Ishikawa (cell line): ENCODE measurements at regions not wholly inside any gene's neighbourhood (a gene's known extent, or its start where the extent isn't known, plus 50 kb on each side); places are given as distances from the start of the nearest gene placed in this dataset.

Experiments
- CEBPB ChIP-seq: IDR thresholded peaks from 2 replicates; pipeline ENCODE4 v1.6.1; 2012
- CREB1 ChIP-seq: IDR thresholded peaks from 2 replicates; pipeline ENCODE4 v1.6.1; 2012; ENCODE audit warnings: low read depth
- EGR1 ChIP-seq: IDR thresholded peaks from 2 replicates; pipeline ENCODE4 v1.6.1; 2012
- EP300 ChIP-seq: IDR thresholded peaks from 2 replicates; pipeline ENCODE4 v1.6.1; 2012; ENCODE audit warnings: borderline replicate concordance
- FOXM1 ChIP-seq: IDR thresholded peaks from 2 replicates; pipeline ENCODE4 v1.6.1; 2012; ENCODE audit warnings: low read depth, borderline replicate concordance
- MAX ChIP-seq: IDR thresholded peaks from 2 replicates; pipeline ENCODE4 v1.6.1; 2012
- NFIC ChIP-seq: IDR thresholded peaks from 2 replicates; pipeline ENCODE4 v1.6.1; 2012
- RAD21 ChIP-seq: IDR thresholded peaks from 2 replicates; pipeline ENCODE4 v1.6.1; 2012; ENCODE audit warnings: low read depth
- TAF1 ChIP-seq: IDR thresholded peaks from 2 replicates; pipeline ENCODE4 v1.6.1; 2012; ENCODE audit warnings: low read depth, mild to moderate bottlenecking
- TCF12 ChIP-seq: IDR thresholded peaks from 2 replicates; pipeline ENCODE4 v1.6.1; 2012; ENCODE audit warnings: low read depth
- TEAD4 ChIP-seq: IDR thresholded peaks from 2 replicates; pipeline ENCODE4 v1.6.1; 2012
- USF1 ChIP-seq: IDR thresholded peaks from 2 replicates; pipeline ENCODE4 v1.6.1; 2012
- YY1 ChIP-seq: IDR thresholded peaks from 2 replicates; pipeline ENCODE4 v1.6.1; 2012; ENCODE audit warnings: low read depth
- ZBTB7A ChIP-seq: IDR thresholded peaks from 2 replicates; pipeline ENCODE4 v1.6.1; 2012; ENCODE audit warnings: low read depth
- TF ChIP-seq, protein P1 (sequence below): IDR thresholded peaks from 2 replicates; pipeline ENCODE4 v1.6.1; 2012; ENCODE audit warnings: low read depth, mild to moderate bottlenecking

GRCh38 chr1:38715415-38715814 lies 144.2 kb downstream of the RRAGC start:
- TF ChIP-seq FOXM1 = no peak
- no peak for TF ChIP-seq EP300
- TF ChIP-seq, protein P1, sequence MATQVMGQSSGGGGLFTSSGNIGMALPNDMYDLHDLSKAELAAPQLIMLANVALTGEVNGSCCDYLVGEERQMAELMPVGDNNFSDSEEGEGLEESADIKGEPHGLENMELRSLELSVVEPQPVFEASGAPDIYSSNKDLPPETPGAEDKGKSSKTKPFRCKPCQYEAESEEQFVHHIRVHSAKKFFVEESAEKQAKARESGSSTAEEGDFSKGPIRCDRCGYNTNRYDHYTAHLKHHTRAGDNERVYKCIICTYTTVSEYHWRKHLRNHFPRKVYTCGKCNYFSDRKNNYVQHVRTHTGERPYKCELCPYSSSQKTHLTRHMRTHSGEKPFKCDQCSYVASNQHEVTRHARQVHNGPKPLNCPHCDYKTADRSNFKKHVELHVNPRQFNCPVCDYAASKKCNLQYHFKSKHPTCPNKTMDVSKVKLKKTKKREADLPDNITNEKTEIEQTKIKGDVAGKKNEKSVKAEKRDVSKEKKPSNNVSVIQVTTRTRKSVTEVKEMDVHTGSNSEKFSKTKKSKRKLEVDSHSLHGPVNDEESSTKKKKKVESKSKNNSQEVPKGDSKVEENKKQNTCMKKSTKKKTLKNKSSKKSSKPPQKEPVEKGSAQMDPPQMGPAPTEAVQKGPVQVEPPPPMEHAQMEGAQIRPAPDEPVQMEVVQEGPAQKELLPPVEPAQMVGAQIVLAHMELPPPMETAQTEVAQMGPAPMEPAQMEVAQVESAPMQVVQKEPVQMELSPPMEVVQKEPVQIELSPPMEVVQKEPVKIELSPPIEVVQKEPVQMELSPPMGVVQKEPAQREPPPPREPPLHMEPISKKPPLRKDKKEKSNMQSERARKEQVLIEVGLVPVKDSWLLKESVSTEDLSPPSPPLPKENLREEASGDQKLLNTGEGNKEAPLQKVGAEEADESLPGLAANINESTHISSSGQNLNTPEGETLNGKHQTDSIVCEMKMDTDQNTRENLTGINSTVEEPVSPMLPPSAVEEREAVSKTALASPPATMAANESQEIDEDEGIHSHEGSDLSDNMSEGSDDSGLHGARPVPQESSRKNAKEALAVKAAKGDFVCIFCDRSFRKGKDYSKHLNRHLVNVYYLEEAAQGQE = no peak
- no peak for TF ChIP-seq CREB1
- no peak for TF ChIP-seq NFIC
- no peak for TF ChIP-seq CEBPB
- no peak for TF ChIP-seq RAD21
- TF ChIP-seq TEAD4 = no peak
- no peak for TF ChIP-seq YY1
- no peak for TF ChIP-seq USF1
- TF ChIP-seq TCF12 = no peak
- TF ChIP-seq ZBTB7A = no peak
- TF ChIP-seq MAX = no peak
- TF ChIP-seq TAF1 = no peak
- no peak for TF ChIP-seq EGR1

DNA sequence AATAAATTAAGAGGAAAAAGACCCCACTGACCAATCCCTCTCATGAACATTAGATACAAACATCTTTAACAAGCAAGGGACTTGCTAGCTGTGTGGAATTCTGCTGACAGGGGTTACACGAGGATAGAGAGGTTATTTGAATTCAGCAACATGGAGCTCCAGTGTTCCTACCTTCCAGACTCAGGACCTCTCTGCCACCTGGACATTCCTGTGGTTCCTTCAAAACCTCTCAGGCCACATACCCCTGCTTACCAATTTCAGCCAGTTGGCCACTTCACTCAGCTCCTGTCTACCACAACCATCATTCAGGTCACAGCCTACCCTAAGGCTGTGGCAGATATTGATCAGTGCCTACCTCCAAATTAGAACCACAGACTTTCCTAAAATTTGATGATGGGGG lies 147.5 kb downstream of the RRAGC start:
- no peak for TF ChIP-seq FOXM1
- no peak for TF ChIP-seq EGR1
- TF ChIP-seq, protein P1 = no peak
- no peak for TF ChIP-seq YY1
- TF ChIP-seq TEAD4 = no peak
- TF ChIP-seq RAD21 = no peak
- TF ChIP-seq TCF12 = no peak
- no peak for TF ChIP-seq CREB1
- no peak for TF ChIP-seq MAX
- TF ChIP-seq TAF1 = no peak
- no peak for TF ChIP-seq EP300

- TF ChIP-seq CEBPB = no peak
- no peak for TF ChIP-seq EP300
- no peak for TF ChIP-seq TEAD4
- TF ChIP-seq TCF12 = no peak
- no peak for TF ChIP-seq ZBTB7A
- no peak for TF ChIP-seq CREB1
- no peak for TF ChIP-seq YY1
- TF ChIP-seq RAD21 = no peak
- TF ChIP-seq NFIC = no peak
- no peak for TF ChIP-seq FOXM1
- TF ChIP-seq TAF1 = no peak
Observed at GRCh38 chr1:38708701-38709258, 150.8 kb downstream of the RRAGC start.

DNA sequence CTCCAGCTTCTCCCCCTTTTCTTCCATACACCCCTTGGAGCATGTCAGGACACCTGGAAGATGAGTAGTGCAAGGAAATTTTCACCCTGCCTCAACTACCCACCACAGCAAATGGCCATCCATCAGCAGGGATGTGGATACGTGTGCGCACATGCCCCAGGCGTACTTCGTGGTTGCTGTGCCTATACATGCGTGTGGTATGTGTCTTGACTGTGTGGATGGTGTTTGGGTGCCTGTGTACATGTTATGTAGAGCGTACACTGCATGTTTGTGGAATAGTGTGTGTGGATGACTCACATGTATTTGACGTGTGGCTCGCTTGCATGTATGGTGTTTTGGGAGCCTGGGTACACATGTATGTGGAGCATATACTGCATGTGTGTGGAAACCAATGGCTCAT lies 158.5 kb downstream of the RRAGC start:
- TF ChIP-seq FOXM1 (no peak), MAX (no peak), TCF12 (no peak)

DNA sequence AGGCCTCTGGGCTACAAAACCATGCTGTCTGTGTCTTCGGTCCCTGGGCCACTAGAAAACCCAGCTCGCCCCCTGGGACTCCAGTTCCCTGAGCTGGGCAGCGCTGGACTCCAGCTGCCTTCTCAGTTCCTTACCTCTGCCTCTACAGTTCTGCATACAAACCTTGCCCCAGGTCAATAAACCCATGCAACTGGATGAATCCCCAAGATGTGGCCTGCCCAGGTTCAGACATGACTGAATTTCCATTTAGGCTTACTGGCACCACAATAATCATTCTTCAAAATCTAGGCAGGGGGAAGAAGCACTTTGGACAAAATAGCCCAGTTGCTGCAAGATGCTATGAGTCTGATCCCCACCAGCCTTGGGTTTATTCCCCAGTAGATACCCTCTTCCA lies 159.5 kb downstream of the RRAGC start:
- no peak for TF ChIP-seq TEAD4
- TF ChIP-seq, protein P1 = no peak
- no peak for TF ChIP-seq YY1
- no peak for TF ChIP-seq USF1
- TF ChIP-seq NFIC = no peak
- TF ChIP-seq ZBTB7A = no peak
- TF ChIP-seq MAX = no peak
- TF ChIP-seq FOXM1 = no peak
- TF ChIP-seq CREB1 = no peak
- no peak for TF ChIP-seq RAD21
- TF ChIP-seq EP300 = no peak
- TF ChIP-seq TAF1 = no peak
- no peak for TF ChIP-seq TCF12
